HepG2 (cell line): ENCODE measurements at regions not wholly inside any gene's neighbourhood (a gene's known extent, or its start where the extent isn't known, plus 50 kb on each side); places are given as distances from the start of the nearest gene placed in this dataset.

ENCODE experiments used
- ATAC-seq: fragments of 200-7000 bp; cut with Tn5 transposase; 3 replicates; pipeline ENCODE4 v1.9.1; 2020; ENCODE audit warnings: mild to moderate bottlenecking, moderate library complexity
- BruUV-seq: library from RNA; stranded (reverse); fragments of 400-500 nt; replicated peaks from 2 replicates; lab custom pipeline; 2021; lab: Mats Ljungman, UMichigan
- CTCF ChIA-PET: fragments of 300-600 bp; formaldehyde crosslinking; extraction: SDS; loops from one replicate; lab custom pipeline; 2021; ENCODE audit warnings: low total read pairs, inconsistent platforms, low intra/inter-chr PET ratio; lab: Yijun Ruan, JAX
- POLR2A ChIA-PET: fragments of 350-600 bp; sonication (Branson Sonifier 250); formaldehyde crosslinking; loops from one replicate; lab custom pipeline; 2020; ENCODE audit warnings: antibody characterized with exemption, inconsistent platforms; lab: Yijun Ruan, JAX
- DNase-seq: peaks from one replicate; pipeline ENCODE4 v3.0.0-alpha.2; 2015; ENCODE audit warnings: low spot score
- FAIRE-seq: peaks from 3 replicates; lab custom pipeline; 2011; peaks lifted over from hg19 to GRCh38; lab: Jason Lieb, UNC
- H2AFZ ChIP-seq: one replicate; pipeline ENCODE4 v1.6.1; 2011; ENCODE audit warnings: low read length, inconsistent platforms
- H3K27ac ChIP-seq: fragments of 300-600 bp; 3 replicates; pipeline ENCODE4 v1.8.0; 2011; ENCODE audit warnings: mixed run types, mild to moderate bottlenecking, mixed read lengths, low read length, inconsistent platforms; ENCODE audit not compliant: insufficient read depth; ENCODE audit errors: extremely low read length
- H3K27me3 ChIP-seq, 2 experiments: fragments of 200-600 bp in 1 of 2; 2 replicates in 1 of 2; 3 replicates in 1 of 2; pipeline versions ENCODE4 v1.6.0 to v1.8.0; 2011; ENCODE audit warnings: low read length in 2 of 2, mild to moderate bottlenecking in 2 of 2, moderate library complexity in 2 of 2, inconsistent platforms in 1 of 2; ENCODE audit not compliant: insufficient read depth in 2 of 2, control insufficient read depth in 1 of 2
- H3K36me3 ChIP-seq, 2 experiments: fragments of 200-600 bp in 1 of 2; replicated peaks in 1 of 2; 2 replicates in 1 of 2; 3 replicates in 1 of 2; pipeline versions ENCODE4 v1.5.1 to v1.8.0; 2011; ENCODE audit warnings: low read length in 2 of 2, inconsistent platforms in 1 of 2; ENCODE audit not compliant: insufficient read depth in 2 of 2, control insufficient read depth in 1 of 2
- H3K4me1 ChIP-seq: 2 replicates; pipeline ENCODE4 v1.5.1; 2012; ENCODE audit warnings: low read length, inconsistent platforms; ENCODE audit not compliant: insufficient read depth
- H3K4me2 ChIP-seq: 2 replicates; pipeline ENCODE4 v1.6.0; 2011; ENCODE audit warnings: low read depth, low read length, inconsistent platforms
- H3K4me3 ChIP-seq, 3 experiments: fragments of 200-600 bp in 1 of 3; sonication (generic), shearing (Covaris generic) in 1 of 3; replicated peaks in 1 of 3; 2 replicates each; pipeline ENCODE4 v1.5.1; 2011 to 2016; ENCODE audit warnings: low read length in 3 of 3, inconsistent platforms in 2 of 3, low read depth in 2 of 3, mild to moderate bottlenecking in 2 of 3, control low read depth in 1 of 3, mixed read lengths in 1 of 3; ENCODE audit not compliant: insufficient read depth in 1 of 3
- H3K79me2 ChIP-seq: one replicate; pipeline ENCODE4 v1.6.1; 2011; ENCODE audit warnings: low read length, inconsistent platforms; ENCODE audit not compliant: insufficient read depth
- H3K9ac ChIP-seq: 2 replicates; pipeline ENCODE4 v1.6.0; 2011; ENCODE audit warnings: mild to moderate bottlenecking, low read depth, low read length, inconsistent platforms; ENCODE audit not compliant: insufficient read depth
- H3K9me3 ChIP-seq: 2 replicates; pipeline ENCODE4 v1.5.1; 2012; ENCODE audit warnings: mild to moderate bottlenecking, low read length
- H4K20me1 ChIP-seq: 2 replicates; pipeline ENCODE4 v1.6.0; 2011; ENCODE audit warnings: inconsistent platforms, mild to moderate bottlenecking, low read length, moderate library complexity; ENCODE audit not compliant: insufficient read depth
- KAT7 ChIP-seq: IDR thresholded peaks from 2 replicates; pipeline ENCODE4 v1.6.1; 2018; ENCODE audit warnings: borderline replicate concordance, missing compliant biosample characterization
- NR2F6 ChIP-seq, 2 experiments: IDR thresholded peaks; 2 replicates each; pipeline ENCODE4 v1.6.1; 2016; ENCODE audit warnings: antibody characterized with exemption in 1 of 2, mild to moderate bottlenecking in 1 of 2
- ONECUT2 ChIP-seq: sonication (generic); formaldehyde crosslinking; IDR thresholded peaks from 2 replicates; pipeline ENCODE4 v1.4.0; 2020; ENCODE audit warnings: missing genetic modification reagents
- SKI ChIP-seq: fragments of 450-650 bp; IDR thresholded peaks from one replicate; pipeline ENCODE4 v1.6.1; 2018; ENCODE audit warnings: mild to moderate bottlenecking; ENCODE audit not compliant: partially characterized antibody
- TCF12 ChIP-seq, 2 experiments: fragments of 450-650 bp in 1 of 2; sonication (generic) in 1 of 2; formaldehyde crosslinking in 1 of 2; IDR thresholded peaks; 2 replicates each; pipeline versions ENCODE4 v1.6.1 to v1.8.0; 2017 to 2022; ENCODE audit warnings: antibody characterized with exemption in 1 of 2, mild to moderate bottlenecking in 1 of 2, missing genetic modification reagents in 1 of 2, moderate library complexity in 1 of 2
- ZFY ChIP-seq: sonication (generic); formaldehyde crosslinking; IDR thresholded peaks from 2 replicates; pipeline ENCODE4 v1.4.0; 2020; ENCODE audit warnings: missing genetic modification reagents
- ZNF350 ChIP-seq: sonication (generic); formaldehyde crosslinking; IDR thresholded peaks from 2 replicates; pipeline ENCODE4 v1.4.0; 2020; ENCODE audit warnings: mild to moderate bottlenecking, low read depth, missing genetic modification reagents, borderline replicate concordance
- ZNF782 ChIP-seq: sonication (generic); formaldehyde crosslinking; IDR thresholded peaks from 2 replicates; pipeline ENCODE4 v1.4.0; 2020; ENCODE audit warnings: missing genetic modification reagents, mild to moderate bottlenecking, borderline replicate concordance
- WGBS: methylation state at CpG from one replicate; pipeline ENCODE4 v1.1.6; 2017; ENCODE audit warnings: low lambda C conversion rate; 5-methylcytosine and 5-hydroxymethylcytosine counted together
- in situ Hi-C: cut with HindIII; loops from 2 replicates; pipeline ENCODE4 v1.10.0; 2017; ENCODE audit warnings: low pct_unique_long_range_greater_than_20kb; ENCODE audit not compliant: extremely low pct_ligation_motif_present
- intact Hi-C: fragments of 100-400 bp; cut with micrococcal nuclease; formaldehyde crosslinking; loops from one replicate; pipeline ENCODE4 v1.10.0; 2022; ENCODE audit not compliant: unreplicated experiment
- TF ChIP-seq, protein P1 (sequence below): sonication (generic); formaldehyde crosslinking; IDR thresholded peaks from 2 replicates; pipeline ENCODE4 v1.4.0; 2020; ENCODE audit warnings: missing genetic modification reagents, borderline replicate concordance
- TF ChIP-seq, protein P2 (sequence below): sonication (generic); formaldehyde crosslinking; IDR thresholded peaks from 2 replicates; pipeline ENCODE4 v1.9.0; 2021; ENCODE audit warnings: missing genetic modification reagents, mild to moderate bottlenecking, borderline replicate concordance
- TF ChIP-seq, protein P3 (sequence below): IDR thresholded peaks from 2 replicates; pipeline ENCODE4 v1.6.1; 2012; ENCODE audit warnings: low read length, improper control_type of control experiment

DNA sequence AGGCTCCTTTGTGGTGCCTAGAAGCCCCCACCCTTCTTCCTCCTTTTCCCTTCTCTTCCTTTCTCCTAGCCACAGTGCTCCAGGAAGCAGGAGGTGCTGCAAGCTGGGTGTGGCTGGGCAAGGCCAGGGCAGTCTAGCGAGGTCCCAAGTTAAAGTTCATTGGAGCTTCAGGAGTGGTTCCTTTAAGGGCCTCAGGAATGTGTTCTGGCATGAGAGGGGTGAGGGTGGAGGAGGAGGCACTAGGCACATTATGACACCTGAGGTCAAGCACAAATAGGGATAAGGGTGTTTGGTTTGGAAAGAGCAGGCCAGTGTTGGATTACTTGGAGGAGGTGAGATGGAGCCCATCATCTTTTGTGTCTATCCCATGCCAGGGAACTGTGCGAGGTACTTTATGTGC lies 258.7 kb downstream of the TLE3 start (continued):
- TF ChIP-seq, protein P1, sequence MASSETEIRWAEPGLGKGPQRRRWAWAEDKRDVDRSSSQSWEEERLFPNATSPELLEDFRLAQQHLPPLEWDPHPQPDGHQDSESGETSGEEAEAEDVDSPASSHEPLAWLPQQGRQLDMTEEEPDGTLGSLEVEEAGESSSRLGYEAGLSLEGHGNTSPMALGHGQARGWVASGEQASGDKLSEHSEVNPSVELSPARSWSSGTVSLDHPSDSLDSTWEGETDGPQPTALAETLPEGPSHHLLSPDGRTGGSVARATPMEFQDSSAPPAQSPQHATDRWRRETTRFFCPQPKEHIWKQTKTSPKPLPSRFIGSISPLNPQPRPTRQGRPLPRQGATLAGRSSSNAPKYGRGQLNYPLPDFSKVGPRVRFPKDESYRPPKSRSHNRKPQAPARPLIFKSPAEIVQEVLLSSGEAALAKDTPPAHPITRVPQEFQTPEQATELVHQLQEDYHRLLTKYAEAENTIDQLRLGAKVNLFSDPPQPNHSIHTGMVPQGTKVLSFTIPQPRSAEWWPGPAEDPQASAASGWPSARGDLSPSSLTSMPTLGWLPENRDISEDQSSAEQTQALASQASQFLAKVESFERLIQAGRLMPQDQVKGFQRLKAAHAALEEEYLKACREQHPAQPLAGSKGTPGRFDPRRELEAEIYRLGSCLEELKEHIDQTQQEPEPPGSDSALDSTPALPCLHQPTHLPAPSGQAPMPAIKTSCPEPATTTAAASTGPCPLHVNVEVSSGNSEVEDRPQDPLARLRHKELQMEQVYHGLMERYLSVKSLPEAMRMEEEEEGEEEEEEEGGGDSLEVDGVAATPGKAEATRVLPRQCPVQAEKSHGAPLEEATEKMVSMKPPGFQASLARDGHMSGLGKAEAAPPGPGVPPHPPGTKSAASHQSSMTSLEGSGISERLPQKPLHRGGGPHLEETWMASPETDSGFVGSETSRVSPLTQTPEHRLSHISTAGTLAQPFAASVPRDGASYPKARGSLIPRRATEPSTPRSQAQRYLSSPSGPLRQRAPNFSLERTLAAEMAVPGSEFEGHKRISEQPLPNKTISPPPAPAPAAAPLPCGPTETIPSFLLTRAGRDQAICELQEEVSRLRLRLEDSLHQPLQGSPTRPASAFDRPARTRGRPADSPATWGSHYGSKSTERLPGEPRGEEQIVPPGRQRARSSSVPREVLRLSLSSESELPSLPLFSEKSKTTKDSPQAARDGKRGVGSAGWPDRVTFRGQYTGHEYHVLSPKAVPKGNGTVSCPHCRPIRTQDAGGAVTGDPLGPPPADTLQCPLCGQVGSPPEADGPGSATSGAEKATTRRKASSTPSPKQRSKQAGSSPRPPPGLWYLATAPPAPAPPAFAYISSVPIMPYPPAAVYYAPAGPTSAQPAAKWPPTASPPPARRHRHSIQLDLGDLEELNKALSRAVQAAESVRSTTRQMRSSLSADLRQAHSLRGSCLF (CRISPR knock-in tag) = no peak
- TF ChIP-seq ZFY (no peak), ZNF350 (CRISPR knock-in tag) (no peak), KAT7 (CRISPR knock-in tag) (no peak), SKI (no peak)

DNA sequence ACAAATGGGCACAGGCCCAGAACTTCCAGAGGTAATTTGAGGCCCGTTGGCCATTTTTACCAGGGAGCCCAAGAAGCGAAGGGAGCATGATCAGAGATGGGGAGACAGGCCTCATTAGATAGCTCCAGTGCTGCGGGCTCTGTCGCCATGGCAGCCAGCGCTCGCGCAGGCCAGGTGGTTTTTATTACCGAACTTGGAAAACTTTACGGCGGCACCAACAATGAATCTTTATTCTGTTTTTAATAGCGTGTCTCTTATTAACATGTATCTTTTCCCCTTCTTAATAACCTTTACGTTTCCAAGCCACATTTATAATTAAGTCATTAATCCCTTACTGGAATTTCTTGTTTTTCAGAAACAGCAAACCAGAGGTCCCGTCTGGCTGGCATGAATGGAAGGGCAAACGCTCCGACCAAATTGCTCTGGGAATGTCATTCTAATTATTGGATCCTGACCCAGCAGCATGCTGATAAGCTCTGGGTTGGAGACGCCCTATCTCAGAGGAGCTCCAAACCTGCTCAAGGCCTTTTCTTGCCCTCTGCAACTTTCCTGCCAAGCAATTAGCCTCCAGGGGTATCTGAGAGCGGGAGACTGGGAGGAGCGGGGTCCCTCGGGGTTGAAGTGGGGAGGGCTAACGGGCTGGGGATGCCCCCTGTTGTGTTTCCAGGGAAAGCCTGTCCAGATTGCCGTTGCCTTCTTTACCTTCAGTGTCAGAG lies 256.4 kb downstream of the TLE3 start:
- Histone ChIP-seq H3K79me2 (no peaks in the 10 kb centered on the region), H3K36me3 (no peaks in the 10 kb centered on the region), H3K4me2 (no peak overlapping the region), H3K27me3 (peaks cover 7 to 24% of the 10 kb centered on the region in 2 experiments; a peak in 2 of 5 replicates), H3K9ac (no peak overlapping the region), H3K4me3 (no peak overlapping the region), H3K9me3 (no peaks in the 10 kb centered on the region), H3K27ac (no peak overlapping the region), H2AFZ (no peak overlapping the region), H4K20me1 (no peaks in the 10 kb centered on the region), H3K4me1 (no peaks in the 10 kb centered on the region)
- whole genome bisulfite sequencing = 45% methylated on average over 21 of the region's 21 CpGs
- intact Hi-C loops (no loop called here), in situ Hi-C loops (no loop called here)
- POLR2A ChIA-PET = no interaction called here
- CTCF ChIA-PET = no interaction called here
- DNase-seq (no peak), FAIRE-seq (no peak), ATAC-seq (no peak)
- BruUV-seq = no TSS peak
- TF ChIP-seq, protein P2, sequence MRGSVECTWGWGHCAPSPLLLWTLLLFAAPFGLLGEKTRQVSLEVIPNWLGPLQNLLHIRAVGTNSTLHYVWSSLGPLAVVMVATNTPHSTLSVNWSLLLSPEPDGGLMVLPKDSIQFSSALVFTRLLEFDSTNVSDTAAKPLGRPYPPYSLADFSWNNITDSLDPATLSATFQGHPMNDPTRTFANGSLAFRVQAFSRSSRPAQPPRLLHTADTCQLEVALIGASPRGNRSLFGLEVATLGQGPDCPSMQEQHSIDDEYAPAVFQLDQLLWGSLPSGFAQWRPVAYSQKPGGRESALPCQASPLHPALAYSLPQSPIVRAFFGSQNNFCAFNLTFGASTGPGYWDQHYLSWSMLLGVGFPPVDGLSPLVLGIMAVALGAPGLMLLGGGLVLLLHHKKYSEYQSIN (CRISPR knock-in tag) = no peak
- TF ChIP-seq, protein P3, sequence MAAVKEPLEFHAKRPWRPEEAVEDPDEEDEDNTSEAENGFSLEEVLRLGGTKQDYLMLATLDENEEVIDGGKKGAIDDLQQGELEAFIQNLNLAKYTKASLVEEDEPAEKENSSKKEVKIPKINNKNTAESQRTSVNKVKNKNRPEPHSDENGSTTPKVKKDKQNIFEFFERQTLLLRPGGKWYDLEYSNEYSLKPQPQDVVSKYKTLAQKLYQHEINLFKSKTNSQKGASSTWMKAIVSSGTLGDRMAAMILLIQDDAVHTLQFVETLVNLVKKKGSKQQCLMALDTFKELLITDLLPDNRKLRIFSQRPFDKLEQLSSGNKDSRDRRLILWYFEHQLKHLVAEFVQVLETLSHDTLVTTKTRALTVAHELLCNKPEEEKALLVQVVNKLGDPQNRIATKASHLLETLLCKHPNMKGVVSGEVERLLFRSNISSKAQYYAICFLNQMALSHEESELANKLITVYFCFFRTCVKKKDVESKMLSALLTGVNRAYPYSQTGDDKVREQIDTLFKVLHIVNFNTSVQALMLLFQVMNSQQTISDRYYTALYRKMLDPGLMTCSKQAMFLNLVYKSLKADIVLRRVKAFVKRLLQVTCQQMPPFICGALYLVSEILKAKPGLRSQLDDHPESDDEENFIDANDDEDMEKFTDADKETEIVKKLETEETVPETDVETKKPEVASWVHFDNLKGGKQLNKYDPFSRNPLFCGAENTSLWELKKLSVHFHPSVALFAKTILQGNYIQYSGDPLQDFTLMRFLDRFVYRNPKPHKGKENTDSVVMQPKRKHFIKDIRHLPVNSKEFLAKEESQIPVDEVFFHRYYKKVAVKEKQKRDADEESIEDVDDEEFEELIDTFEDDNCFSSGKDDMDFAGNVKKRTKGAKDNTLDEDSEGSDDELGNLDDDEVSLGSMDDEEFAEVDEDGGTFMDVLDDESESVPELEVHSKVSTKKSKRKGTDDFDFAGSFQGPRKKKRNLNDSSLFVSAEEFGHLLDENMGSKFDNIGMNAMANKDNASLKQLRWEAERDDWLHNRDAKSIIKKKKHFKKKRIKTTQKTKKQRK = no peak
- no peak for TF ChIP-seq ZNF782 (CRISPR knock-in tag)
- TF ChIP-seq ONECUT2 (CRISPR knock-in tag) = no peak
- TF ChIP-seq ZNF350 (CRISPR knock-in tag) = no peak
- no peak for TF ChIP-seq TCF12 (IDR thresholded peaks at IDR 0.05)
- TF ChIP-seq TCF12 (CRISPR knock-in tag; IDR thresholded peaks at IDR 0.05) = no peak
- TF ChIP-seq NR2F6 (IDR thresholded peaks at IDR 0.05) = no peak
- no peak for TF ChIP-seq NR2F6 (CRISPR knock-in tag; IDR thresholded peaks at IDR 0.05)
